ENCODE measurements at regions not wholly inside any gene's neighbourhood (a gene's known extent, or its start where the extent isn't known, plus 50 kb on each side); places are given as distances from the start of the nearest gene placed in this dataset.
"Not testable (repeated sequence)": the region's sequence is repeated elsewhere in the genome, so short reads cannot be mapped to it uniquely, and the experiment has no call there.

- Mint-ChIP-seq H3K9me3 (ENCODE audit: low read depth, unreplicated experiment) (peaks cover 3% of the 10 kb centered on the region), H3K36me3 (ENCODE audit: insufficient read depth, unreplicated experiment) (no peaks in the 10 kb centered on the region), H3K4me1 (ENCODE audit: low read depth, unreplicated experiment) (no peaks in the 10 kb centered on the region), H3K4me3 (ENCODE audit: low read depth, unreplicated experiment) (no peak overlapping the region), H3K27ac (ENCODE audit: unreplicated experiment) (no peak overlapping the region), H3K27me3 (ENCODE audit: unreplicated experiment) (peaks cover 35% of the 10 kb centered on the region)
- DNase-seq = no peak
- CTCF ChIA-PET = no interaction called here
- no TSS peak for BruUV-seq (replicated peaks)
- intact Hi-C loops (cut with micrococcal nuclease; ENCODE audit: unreplicated experiment) = no loop called here
- no peak for TF ChIP-seq CTCF (IDR thresholded peaks at IDR 0.05; ENCODE audit: unreplicated experiment)
Observed at GRCh38 chrX:150229030-150229429, 134.1 kb upstream of the MAMLD1 start.

- Mint-ChIP-seq H3K27me3 (ENCODE audit: unreplicated experiment) (peaks cover 30% of the 10 kb centered on the region), H3K4me1 (ENCODE audit: low read depth, unreplicated experiment) (no peaks in the 10 kb centered on the region), H3K36me3 (ENCODE audit: insufficient read depth, unreplicated experiment) (no peaks in the 10 kb centered on the region), H3K4me3 (ENCODE audit: low read depth, unreplicated experiment) (no peak overlapping the region), H3K9me3 (ENCODE audit: low read depth, unreplicated experiment) (peaks cover 3% of the 10 kb centered on the region), H3K27ac (ENCODE audit: unreplicated experiment) (no peak overlapping the region)
- DNase-seq = no peak
- CTCF ChIA-PET = no interaction called here
- intact Hi-C loops (cut with micrococcal nuclease; ENCODE audit: unreplicated experiment) = no loop called here
- TF ChIP-seq CTCF (IDR thresholded peaks at IDR 0.05; ENCODE audit: unreplicated experiment) = no peak
- BruUV-seq (replicated peaks) = no TSS peak
Observed at GRCh38 chrX:150229481-150229880, 133.6 kb upstream of the MAMLD1 start.

GRCh38 chrX:150230952-150231351 lies 132.2 kb upstream of the MAMLD1 start:
- H3K4me3 Mint-ChIP-seq (ENCODE audit: low read depth, unreplicated experiment); BruUV-seq (replicated peaks); DNase-seq; CTCF ChIA-PET; H3K36me3 Mint-ChIP-seq (ENCODE audit: insufficient read depth, unreplicated experiment); H3K9me3 Mint-ChIP-seq (ENCODE audit: low read depth, unreplicated experiment); intact Hi-C loops (cut with micrococcal nuclease; ENCODE audit: unreplicated experiment); H3K27ac Mint-ChIP-seq (ENCODE audit: unreplicated experiment); H3K4me1 Mint-ChIP-seq (ENCODE audit: low read depth, unreplicated experiment): not testable (repeated sequence)
- H3K27me3 Mint-ChIP-seq (ENCODE audit: unreplicated experiment) = peaks cover 28% of the 10 kb centered on the region

- CTCF ChIA-PET; H3K27ac Mint-ChIP-seq (ENCODE audit: unreplicated experiment); H3K4me1 Mint-ChIP-seq (ENCODE audit: low read depth, unreplicated experiment); H3K36me3 Mint-ChIP-seq (ENCODE audit: insufficient read depth, unreplicated experiment); H3K9me3 Mint-ChIP-seq (ENCODE audit: low read depth, unreplicated experiment); BruUV-seq (replicated peaks); H3K4me3 Mint-ChIP-seq (ENCODE audit: low read depth, unreplicated experiment); intact Hi-C loops (cut with micrococcal nuclease; ENCODE audit: unreplicated experiment); DNase-seq: not testable (repeated sequence)
- peaks cover 28% of the 10 kb centered on the region for H3K27me3 Mint-ChIP-seq (ENCODE audit: unreplicated experiment)
Observed at GRCh38 chrX:150231368-150231767, 131.7 kb upstream of the MAMLD1 start.

- intact Hi-C loops (cut with micrococcal nuclease; ENCODE audit: unreplicated experiment); H3K4me3 Mint-ChIP-seq (ENCODE audit: low read depth, unreplicated experiment); H3K36me3 Mint-ChIP-seq (ENCODE audit: insufficient read depth, unreplicated experiment); H3K27ac Mint-ChIP-seq (ENCODE audit: unreplicated experiment); BruUV-seq (replicated peaks); CTCF ChIA-PET; H3K9me3 Mint-ChIP-seq (ENCODE audit: low read depth, unreplicated experiment); DNase-seq; H3K4me1 Mint-ChIP-seq (ENCODE audit: low read depth, unreplicated experiment): not testable (repeated sequence)
- peaks cover 20% of the 10 kb centered on the region for H3K27me3 Mint-ChIP-seq (ENCODE audit: unreplicated experiment)
Observed at GRCh38 chrX:150232222-150232621, 130.9 kb upstream of the MAMLD1 start.

- no peak for DNase-seq
- TF ChIP-seq CTCF (IDR thresholded peaks at IDR 0.05; ENCODE audit: unreplicated experiment) = no peak
- H3K27ac Mint-ChIP-seq (ENCODE audit: unreplicated experiment) = no peak overlapping the region
- BruUV-seq (replicated peaks) = no TSS peak
- H3K4me3 Mint-ChIP-seq (ENCODE audit: low read depth, unreplicated experiment) = no peak overlapping the region
- CTCF ChIA-PET = no interaction called here
- intact Hi-C loops (cut with micrococcal nuclease; ENCODE audit: unreplicated experiment) = no loop called here
- no peaks in the 10 kb centered on the region for H3K4me1 Mint-ChIP-seq (ENCODE audit: low read depth, unreplicated experiment)
- peaks cover 3% of the 10 kb centered on the region for H3K9me3 Mint-ChIP-seq (ENCODE audit: low read depth, unreplicated experiment)
- no peaks in the 10 kb centered on the region for H3K36me3 Mint-ChIP-seq (ENCODE audit: insufficient read depth, unreplicated experiment)
- H3K27me3 Mint-ChIP-seq (ENCODE audit: unreplicated experiment) = peaks cover under 1% of the 10 kb centered on the region
Observed at GRCh38 chrX:150234126-150234525, 129.0 kb upstream of the MAMLD1 start.
